RWPE2 (cell line): ENCODE measurements at regions not wholly inside any gene's neighbourhood (a gene's known extent, or its start where the extent isn't known, plus 50 kb on each side); places are given as distances from the start of the nearest gene placed in this dataset.
A peak's percentile ranks its signal among the peaks of the same experiment; 100 is the strongest.

ENCODE experiments used
- ATAC-seq: fragments of 200-7000 bp; cut with Tn5 transposase; 3 replicates; pipeline ENCODE4 v1.9.1; 2021; ENCODE audit warnings: low read depth
- DNase-seq: peaks from one replicate; pipeline ENCODE4 v3.0.0-alpha.2; 2020; ENCODE audit warnings: low spot score
- H3K27ac ChIP-seq: fragments of 450-650 bp; 2 replicates; pipeline ENCODE4 v1.5.1; 2017; ENCODE audit warnings: mild to moderate bottlenecking; ENCODE audit not compliant: poor library complexity, severe bottlenecking
- H3K27me3 ChIP-seq: fragments of 250-450 bp; sonication (Bioruptor Pico); 2 replicates; pipeline ENCODE4 v1.5.1; 2021; ENCODE audit warnings: mild to moderate bottlenecking, moderate library complexity; ENCODE audit not compliant: insufficient read depth, poor library complexity, severe bottlenecking
- H3K36me3 ChIP-seq: fragments of 250-450 bp; sonication (Bioruptor Pico); 2 replicates; pipeline ENCODE4 v1.5.1; 2020; ENCODE audit warnings: low read depth, mild to moderate bottlenecking, moderate library complexity
- H3K4me1 ChIP-seq: fragments of 250-450 bp; sonication (Bioruptor Pico); 2 replicates; pipeline ENCODE4 v1.5.1; 2021; ENCODE audit warnings: mild to moderate bottlenecking, moderate library complexity; ENCODE audit not compliant: insufficient read depth, poor library complexity, severe bottlenecking
- H3K4me3 ChIP-seq: fragments of 250-450 bp; sonication (Bioruptor Pico); 2 replicates; pipeline ENCODE4 v1.5.1; 2021; ENCODE audit warnings: mild to moderate bottlenecking, moderate library complexity; ENCODE audit not compliant: severe bottlenecking
- H3K9me3 ChIP-seq: fragments of 250-450 bp; sonication (Bioruptor Pico); 2 replicates; pipeline ENCODE4 v1.5.1; 2021; ENCODE audit warnings: mild to moderate bottlenecking, moderate library complexity; ENCODE audit not compliant: severe bottlenecking
- TF ChIP-seq, protein P1 (sequence below): fragments of 450-650 bp; IDR thresholded peaks from one replicate; pipeline ENCODE4 v1.5.1; 2017; ENCODE audit warnings: mild to moderate bottlenecking, moderate library complexity; ENCODE audit not compliant: poor library complexity, severe bottlenecking

GRCh38 chr2:221088506-221088905 is 483.6 kb downstream of the EPHA4 start:
- TF ChIP-seq, protein P1, sequence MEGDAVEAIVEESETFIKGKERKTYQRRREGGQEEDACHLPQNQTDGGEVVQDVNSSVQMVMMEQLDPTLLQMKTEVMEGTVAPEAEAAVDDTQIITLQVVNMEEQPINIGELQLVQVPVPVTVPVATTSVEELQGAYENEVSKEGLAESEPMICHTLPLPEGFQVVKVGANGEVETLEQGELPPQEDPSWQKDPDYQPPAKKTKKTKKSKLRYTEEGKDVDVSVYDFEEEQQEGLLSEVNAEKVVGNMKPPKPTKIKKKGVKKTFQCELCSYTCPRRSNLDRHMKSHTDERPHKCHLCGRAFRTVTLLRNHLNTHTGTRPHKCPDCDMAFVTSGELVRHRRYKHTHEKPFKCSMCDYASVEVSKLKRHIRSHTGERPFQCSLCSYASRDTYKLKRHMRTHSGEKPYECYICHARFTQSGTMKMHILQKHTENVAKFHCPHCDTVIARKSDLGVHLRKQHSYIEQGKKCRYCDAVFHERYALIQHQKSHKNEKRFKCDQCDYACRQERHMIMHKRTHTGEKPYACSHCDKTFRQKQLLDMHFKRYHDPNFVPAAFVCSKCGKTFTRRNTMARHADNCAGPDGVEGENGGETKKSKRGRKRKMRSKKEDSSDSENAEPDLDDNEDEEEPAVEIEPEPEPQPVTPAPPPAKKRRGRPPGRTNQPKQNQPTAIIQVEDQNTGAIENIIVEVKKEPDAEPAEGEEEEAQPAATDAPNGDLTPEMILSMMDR: no peak
- Histone ChIP-seq H3K9me3 (no peaks in the 10 kb centered on the region), H3K36me3 (no peaks in the 10 kb centered on the region), H3K27ac (no peak overlapping the region), H3K27me3 (no peaks in the 10 kb centered on the region), H3K4me1 (no peaks in the 10 kb centered on the region), H3K4me3 (no peak overlapping the region)
- DNase-seq (no peak), ATAC-seq (no peak)

DNA sequence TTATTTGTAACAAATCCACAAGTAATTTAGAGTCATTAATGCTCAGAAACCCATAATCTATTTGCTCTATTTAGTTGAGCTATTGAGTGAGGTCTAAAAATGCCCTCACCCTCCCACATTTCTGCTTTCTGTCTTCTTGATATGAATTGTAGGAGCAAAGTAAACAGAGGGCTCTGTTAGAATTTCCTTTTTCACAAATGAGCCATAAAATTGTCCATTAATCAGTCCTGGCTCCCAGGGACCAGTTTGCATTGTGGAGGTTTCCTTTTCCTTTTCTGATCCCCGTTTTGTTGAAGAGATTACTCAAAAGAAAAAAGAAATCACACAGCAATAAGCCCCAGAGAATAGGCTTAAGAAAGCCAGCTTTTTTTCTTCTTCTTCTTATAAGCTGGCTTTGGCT is 476.7 kb downstream of the EPHA4 start:
- peaks cover 9% of the 10 kb centered on the region for H3K4me1 ChIP-seq
- no peak overlapping the region for H3K4me3 ChIP-seq
- DNase-seq (no peak), ATAC-seq (no peak)
- TF ChIP-seq, protein P1: no peak
- H3K27ac ChIP-seq: no peak overlapping the region
- H3K36me3 ChIP-seq: no peaks in the 10 kb centered on the region
- H3K9me3 ChIP-seq: no peaks in the 10 kb centered on the region
- H3K27me3 ChIP-seq: no peaks in the 10 kb centered on the region

DNA sequence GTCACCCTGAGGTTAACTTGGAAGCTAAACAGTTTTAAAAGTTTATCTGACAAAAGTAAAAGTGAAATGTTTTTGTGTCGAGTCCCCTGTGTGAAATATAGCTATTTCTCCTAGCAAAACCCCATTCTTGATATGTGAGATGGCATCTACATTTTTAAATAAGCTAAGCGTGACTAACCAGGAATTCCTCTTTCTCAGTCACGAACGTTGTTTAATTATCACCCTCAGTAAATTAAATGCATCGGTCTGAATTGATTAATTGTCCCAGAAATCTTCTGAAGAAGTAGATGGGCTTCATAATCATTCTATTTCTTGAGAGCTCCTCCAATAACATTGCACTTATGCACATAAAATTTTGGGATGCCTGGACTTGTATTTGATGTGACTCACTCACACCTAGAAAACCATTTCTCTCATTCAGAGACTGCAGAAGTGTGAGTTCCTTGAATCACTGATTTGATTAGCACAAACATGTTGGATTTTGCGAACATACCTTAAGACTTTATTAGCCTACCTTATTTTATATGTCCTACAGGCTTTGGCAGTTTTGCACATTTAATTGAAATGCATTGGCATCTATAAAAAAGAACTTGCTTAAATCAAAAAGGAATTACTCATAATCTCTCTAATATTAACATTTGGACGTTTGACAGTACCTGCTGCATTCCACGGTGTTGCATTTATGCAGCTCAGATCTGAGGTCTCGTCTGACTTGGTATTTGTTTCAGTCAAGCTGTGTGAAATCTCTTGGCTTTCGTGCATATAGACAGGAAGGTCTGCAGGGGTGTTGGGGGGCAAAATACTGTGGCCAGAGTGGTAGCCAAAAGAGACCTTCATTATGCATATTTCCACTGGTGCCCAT is 475.2 kb downstream of the EPHA4 start:
- DNase-seq (no peak), ATAC-seq (peak; percentile 68)
- H3K9me3 ChIP-seq: no peaks in the 10 kb centered on the region
- no peaks in the 10 kb centered on the region for H3K36me3 ChIP-seq
- no peaks in the 10 kb centered on the region for H3K27me3 ChIP-seq
- H3K27ac ChIP-seq: peak overlapping the region; percentile 12
- peaks cover 9% of the 10 kb centered on the region for H3K4me1 ChIP-seq
- TF ChIP-seq, protein P1: no peak
- no peak overlapping the region for H3K4me3 ChIP-seq

DNA sequence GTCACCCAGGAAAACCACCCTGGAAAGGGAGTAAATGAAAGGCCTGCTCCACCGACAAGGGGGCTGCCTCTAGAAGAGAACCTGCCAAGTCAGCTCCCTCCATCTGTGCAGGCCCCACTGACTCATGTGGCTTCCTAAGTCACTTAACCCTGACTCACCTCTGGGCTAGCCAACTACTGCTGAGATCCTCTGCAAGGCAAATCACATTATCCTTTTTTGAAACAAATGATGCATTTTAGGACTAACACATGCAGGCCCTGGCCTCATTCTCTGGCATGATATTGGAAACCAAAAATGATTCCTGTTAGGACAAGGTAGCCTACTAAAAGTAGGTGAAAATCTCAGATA is 474.6 kb downstream of the EPHA4 start:
- no peaks in the 10 kb centered on the region for H3K9me3 ChIP-seq
- H3K27ac ChIP-seq: peak overlapping the region; percentile 12
- ATAC-seq: peak; percentile 86
- H3K4me1 ChIP-seq: peaks cover 9% of the 10 kb centered on the region
- no peaks in the 10 kb centered on the region for H3K27me3 ChIP-seq
- H3K36me3 ChIP-seq: no peaks in the 10 kb centered on the region
- no peak for DNase-seq
- TF ChIP-seq, protein P1: no peak
- no peak overlapping the region for H3K4me3 ChIP-seq

DNA sequence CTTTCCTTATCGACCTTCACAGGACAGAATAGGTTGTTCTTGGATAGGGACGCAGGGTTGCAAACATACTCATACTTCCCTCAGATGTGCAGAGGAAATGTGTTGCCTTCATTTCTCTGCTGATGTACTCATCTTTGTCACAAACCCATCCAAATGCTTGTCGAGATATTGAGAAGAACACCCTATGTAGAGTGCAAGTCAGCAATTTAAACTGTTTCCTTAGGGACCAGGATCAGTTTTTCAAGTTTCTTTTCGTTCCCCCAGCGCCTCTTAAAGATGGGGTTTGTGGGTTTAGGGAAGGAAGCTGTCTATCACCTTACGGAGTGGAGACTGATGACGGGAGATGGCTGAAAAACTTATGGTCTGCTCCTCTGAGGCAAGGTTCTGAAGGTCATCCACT is 474.2 kb downstream of the EPHA4 start:
- TF ChIP-seq, protein P1: no peak
- Histone ChIP-seq H3K27me3 (no peaks in the 10 kb centered on the region), H3K9me3 (no peaks in the 10 kb centered on the region), H3K36me3 (no peaks in the 10 kb centered on the region), H3K27ac (no peak overlapping the region), H3K4me1 (peaks cover 9% of the 10 kb centered on the region), H3K4me3 (no peak overlapping the region)
- DNase-seq (no peak), ATAC-seq (no peak)
